22Rv1 (cell line): ENCODE measurements at regions not wholly inside any gene's neighbourhood (a gene's known extent, or its start where the extent isn't known, plus 50 kb on each side); places are given as distances from the start of the nearest gene placed in this dataset.

Source experiments
- CTCF ChIP-seq: fragments of 450-650 bp; IDR thresholded peaks from 2 replicates; pipeline ENCODE4 v1.5.1; 2017; ENCODE audit warnings: mild to moderate bottlenecking
- ZFX ChIP-seq: fragments of 450-650 bp; IDR thresholded peaks from 2 replicates; pipeline ENCODE4 v1.6.1; 2017; ENCODE audit warnings: antibody characterized with exemption, borderline replicate concordance

GRCh38 chr3:191549357-191549756, 88.4 kb downstream of the PYDC2 start:
- TF ChIP-seq CTCF (no peak), ZFX (no peak)
